ENCODE measurements at regions not wholly inside any gene's neighbourhood (a gene's known extent, or its start where the extent isn't known, plus 50 kb on each side); places are given as distances from the start of the nearest gene placed in this dataset.

GRCh38 chr18:53749766-53750165 lies 474.7 kb downstream of the MBD2 start (continued):
- TF ChIP-seq KIAA2018 (CRISPR knock-in tag; IDR thresholded peaks at IDR 0.05; ENCODE audit: borderline replicate concordance) = no peak

GRCh38 chr18:53747663-53748160 lies 476.8 kb downstream of the MBD2 start:
- H3K9me3 ChIP-seq (ENCODE audit: low read length) = no peaks in the 10 kb centered on the region
- DNase-seq (ENCODE audit: low spot score) (no peak), ATAC-seq (no peak), FAIRE-seq (no peak)
- H3K9ac ChIP-seq (ENCODE audit: insufficient read depth, low read depth, low read length) = no peak overlapping the region
- H3K27ac ChIP-seq (ENCODE audit: extremely low read length, insufficient read depth, low read length) = no peak overlapping the region
- H3K4me3 ChIP-seq (replicated peaks in 1 of 3; ENCODE audit: insufficient read depth in 1 of 3, low read depth in 2 of 3, low read length in 3 of 3) = no peak overlapping the region
- no peaks in the 10 kb centered on the region for H3K36me3 ChIP-seq (replicated peaks in 1 of 2; ENCODE audit: control insufficient read depth in 1 of 2, insufficient read depth in 2 of 2, low read length in 2 of 2)
- H4K20me1 ChIP-seq (ENCODE audit: insufficient read depth, low read length) = no peaks in the 10 kb centered on the region
- H3K4me2 ChIP-seq (ENCODE audit: low read depth, low read length) = no peak overlapping the region
- no peak for TF ChIP-seq ZNF256 (CRISPR knock-in tag; conservative IDR thresholded peaks at IDR 0.05)
- TF ChIP-seq ELF4 (CRISPR knock-in tag; IDR thresholded peaks at IDR 0.05; ENCODE audit: borderline replicate concordance) = no peak
- TF ChIP-seq TOE1 (CRISPR knock-in tag; IDR thresholded peaks at IDR 0.05) = no peak
- TF ChIP-seq ZNF432 (CRISPR knock-in tag; IDR thresholded peaks at IDR 0.05; ENCODE audit: borderline replicate concordance) = no peak
- TF ChIP-seq SRY (CRISPR knock-in tag; IDR thresholded peaks at IDR 0.05) = no peak
- TF ChIP-seq ZUFSP (CRISPR knock-in tag; IDR thresholded peaks at IDR 0.05; ENCODE audit: borderline replicate concordance) = no peak
- TF ChIP-seq, protein P1, sequence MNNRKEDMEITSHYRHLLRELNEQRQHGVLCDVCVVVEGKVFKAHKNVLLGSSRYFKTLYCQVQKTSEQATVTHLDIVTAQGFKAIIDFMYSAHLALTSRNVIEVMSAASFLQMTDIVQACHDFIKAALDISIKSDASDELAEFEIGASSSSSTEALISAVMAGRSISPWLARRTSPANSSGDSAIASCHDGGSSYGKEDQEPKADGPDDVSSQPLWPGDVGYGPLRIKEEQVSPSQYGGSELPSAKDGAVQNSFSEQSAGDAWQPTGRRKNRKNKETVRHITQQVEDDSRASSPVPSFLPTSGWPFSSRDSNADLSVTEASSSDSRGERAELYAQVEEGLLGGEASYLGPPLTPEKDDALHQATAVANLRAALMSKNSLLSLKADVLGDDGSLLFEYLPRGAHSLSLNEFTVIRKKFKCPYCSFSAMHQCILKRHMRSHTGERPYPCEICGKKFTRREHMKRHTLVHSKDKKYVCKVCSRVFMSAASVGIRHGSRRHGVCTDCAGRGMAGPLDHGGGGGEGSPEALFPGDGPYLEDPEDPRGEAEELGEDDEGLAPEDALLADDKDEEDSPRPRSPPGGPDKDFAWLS (CRISPR knock-in tag; IDR thresholded peaks at IDR 0.05; ENCODE audit: borderline replicate concordance) = no peak
- no peaks in the 10 kb centered on the region for H3K79me2 ChIP-seq (ENCODE audit: insufficient read depth, low read length)
- intact Hi-C loops (cut with micrococcal nuclease; ENCODE audit: unreplicated experiment) = no loop called here
- POLR2A ChIA-PET = no interaction called here
- no TSS peak for BruUV-seq (replicated peaks)
- no peaks in the 10 kb centered on the region for H3K4me1 ChIP-seq (ENCODE audit: insufficient read depth, low read length)
- in situ Hi-C loops (cut with HindIII; ENCODE audit: extremely low pct_ligation_motif_present, low pct_unique_long_range_greater_than_20kb) = no loop called here
- no peak overlapping the region for H2AFZ ChIP-seq (ENCODE audit: low read length)
- H3K27me3 ChIP-seq (ENCODE audit: control insufficient read depth in 1 of 2, insufficient read depth in 2 of 2, low read length in 2 of 2) = no peaks in the 10 kb centered on the region
- CTCF ChIA-PET (ENCODE audit: low intra/inter-chr PET ratio, low total read pairs) = no interaction called here

Data from HepG2 (cell line).